ENCODE measurements at regions not wholly inside any gene's neighbourhood (a gene's known extent, or its start where the extent isn't known, plus 50 kb on each side); places are given as distances from the start of the nearest gene placed in this dataset.

GRCh38 chr5:23084815-23085214, 231.7 kb upstream of the CDH12 start:
- DNase-seq (ENCODE audit: low read depth) = no peak
- H3K4me3 ChIP-seq (ENCODE audit: low read depth, low read length) = no peak overlapping the region
- TF ChIP-seq, protein P1, sequence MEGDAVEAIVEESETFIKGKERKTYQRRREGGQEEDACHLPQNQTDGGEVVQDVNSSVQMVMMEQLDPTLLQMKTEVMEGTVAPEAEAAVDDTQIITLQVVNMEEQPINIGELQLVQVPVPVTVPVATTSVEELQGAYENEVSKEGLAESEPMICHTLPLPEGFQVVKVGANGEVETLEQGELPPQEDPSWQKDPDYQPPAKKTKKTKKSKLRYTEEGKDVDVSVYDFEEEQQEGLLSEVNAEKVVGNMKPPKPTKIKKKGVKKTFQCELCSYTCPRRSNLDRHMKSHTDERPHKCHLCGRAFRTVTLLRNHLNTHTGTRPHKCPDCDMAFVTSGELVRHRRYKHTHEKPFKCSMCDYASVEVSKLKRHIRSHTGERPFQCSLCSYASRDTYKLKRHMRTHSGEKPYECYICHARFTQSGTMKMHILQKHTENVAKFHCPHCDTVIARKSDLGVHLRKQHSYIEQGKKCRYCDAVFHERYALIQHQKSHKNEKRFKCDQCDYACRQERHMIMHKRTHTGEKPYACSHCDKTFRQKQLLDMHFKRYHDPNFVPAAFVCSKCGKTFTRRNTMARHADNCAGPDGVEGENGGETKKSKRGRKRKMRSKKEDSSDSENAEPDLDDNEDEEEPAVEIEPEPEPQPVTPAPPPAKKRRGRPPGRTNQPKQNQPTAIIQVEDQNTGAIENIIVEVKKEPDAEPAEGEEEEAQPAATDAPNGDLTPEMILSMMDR (IDR thresholded peaks at IDR 0.05; ENCODE audit: control insufficient read depth, extremely low read depth, insufficient read depth) = no peak

- TF ChIP-seq, protein P1 (IDR thresholded peaks at IDR 0.05; ENCODE audit: control insufficient read depth, extremely low read depth, insufficient read depth) = no peak
- no peak for DNase-seq (ENCODE audit: low read depth)
- H3K4me3 ChIP-seq (ENCODE audit: low read depth, low read length) = no peak overlapping the region
These were observed 219.0 kb upstream of the CDH12 start for GRCh38 chr5:23072179-23072578.

DNA sequence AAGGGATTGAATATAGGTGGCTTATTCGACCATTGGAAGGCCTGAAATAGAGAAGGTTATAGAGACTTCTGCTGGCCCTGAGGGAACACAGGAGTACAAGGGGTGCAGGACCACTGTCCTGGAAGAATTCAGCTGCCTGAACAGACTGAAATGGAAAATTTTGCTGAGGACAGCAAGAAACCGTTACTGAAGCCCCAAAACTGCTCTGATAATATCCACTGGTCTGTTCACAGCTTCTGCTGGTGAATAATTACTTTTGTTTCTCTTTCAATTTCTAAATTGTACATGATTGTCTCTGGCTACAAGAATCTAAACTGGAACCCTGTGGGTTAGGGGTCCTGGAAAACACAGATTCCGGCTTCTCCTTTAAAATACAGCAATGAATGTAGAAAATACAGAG, 218.5 kb upstream of the CDH12 start:
- no peak for DNase-seq (ENCODE audit: low read depth)
- TF ChIP-seq, protein P1 (IDR thresholded peaks at IDR 0.05; ENCODE audit: control insufficient read depth, extremely low read depth, insufficient read depth) = no peak
- H3K4me3 ChIP-seq (ENCODE audit: low read depth, low read length) = no peak overlapping the region

- DNase-seq (ENCODE audit: low read depth) = no peak
- TF ChIP-seq, protein P1 (IDR thresholded peaks at IDR 0.05; ENCODE audit: control insufficient read depth, extremely low read depth, insufficient read depth) = no peak
- no peak overlapping the region for H3K4me3 ChIP-seq (ENCODE audit: low read depth, low read length)
These were observed 211.6 kb upstream of the CDH12 start for GRCh38 chr5:23064710-23065109.

GRCh38 chr5:23053846-23054245, 200.7 kb upstream of the CDH12 start:
- DNase-seq (ENCODE audit: low read depth) = no peak
- H3K4me3 ChIP-seq (ENCODE audit: low read depth, low read length) = no peak overlapping the region
- TF ChIP-seq, protein P1 (IDR thresholded peaks at IDR 0.05; ENCODE audit: control insufficient read depth, extremely low read depth, insufficient read depth) = no peak

- DNase-seq (ENCODE audit: low read depth) = no peak
- H3K4me3 ChIP-seq (ENCODE audit: low read depth, low read length) = no peak overlapping the region
- TF ChIP-seq, protein P1 (IDR thresholded peaks at IDR 0.05; ENCODE audit: control insufficient read depth, extremely low read depth, insufficient read depth) = no peak
These were observed 189.1 kb upstream of the CDH12 start for GRCh38 chr5:23042226-23042625.

GRCh38 chr5:23035555-23036090, 182.5 kb upstream of the CDH12 start:
- TF ChIP-seq, protein P1 (IDR thresholded peaks at IDR 0.05; ENCODE audit: control insufficient read depth, extremely low read depth, insufficient read depth) = no peak
- DNase-seq (ENCODE audit: low read depth) = no peak
- H3K4me3 ChIP-seq (ENCODE audit: low read depth, low read length) = no peak overlapping the region

Measured in LNCaP clone FGC (cell line).